ENCODE measurements at regions not wholly inside any gene's neighbourhood (a gene's known extent, or its start where the extent isn't known, plus 50 kb on each side); places are given as distances from the start of the nearest gene placed in this dataset.

GRCh38 chr3:59605944-59606534, 556.2 kb upstream of the CFAP20DC start:
- peak; percentile 47 for ATAC-seq

GRCh38 chr3:59605318-59605717, 555.5 kb upstream of the CFAP20DC start:
- intact Hi-C loops (cut with DNase I): loop anchor here (10.0 kb wide), 1 partner anchor 249 kb away; no protein-coding TSS in a partner anchor
- no peak for ATAC-seq
- no peak for DNase-seq (ENCODE audit: missing footprints)

More at GRCh38 chr3:59605944-59606534, 556.2 kb upstream of the CFAP20DC start:
- DNase-seq (ENCODE audit: missing footprints): no peak
- intact Hi-C loops (cut with DNase I): loop anchor here (2.0 to 10.0 kb wide), 2 partner anchors 31 to 249 kb away; no protein-coding TSS in a partner anchor

GRCh38 chr3:59601486-59601885, 551.7 kb upstream of the CFAP20DC start:
- ATAC-seq: no peak
- intact Hi-C loops (cut with DNase I): loop anchor here (10.0 kb wide), 1 partner anchor 253 kb away; no protein-coding TSS in a partner anchor
- DNase-seq (ENCODE audit: missing footprints): no peak

GRCh38 chr3:59600631-59601030, 550.8 kb upstream of the CFAP20DC start:
- ATAC-seq (no peak), DNase-seq (ENCODE audit: missing footprints) (no peak)
- intact Hi-C loops (cut with DNase I): loop anchor here (10.0 kb wide), 1 partner anchor 254 kb away; no protein-coding TSS in a partner anchor

- intact Hi-C loops (cut with DNase I): no loop called here
- DNase-seq (ENCODE audit: missing footprints) (no peak), ATAC-seq (no peak)
Measured at GRCh38 chr3:59596741-59597140, 546.9 kb upstream of the CFAP20DC start.

DNA sequence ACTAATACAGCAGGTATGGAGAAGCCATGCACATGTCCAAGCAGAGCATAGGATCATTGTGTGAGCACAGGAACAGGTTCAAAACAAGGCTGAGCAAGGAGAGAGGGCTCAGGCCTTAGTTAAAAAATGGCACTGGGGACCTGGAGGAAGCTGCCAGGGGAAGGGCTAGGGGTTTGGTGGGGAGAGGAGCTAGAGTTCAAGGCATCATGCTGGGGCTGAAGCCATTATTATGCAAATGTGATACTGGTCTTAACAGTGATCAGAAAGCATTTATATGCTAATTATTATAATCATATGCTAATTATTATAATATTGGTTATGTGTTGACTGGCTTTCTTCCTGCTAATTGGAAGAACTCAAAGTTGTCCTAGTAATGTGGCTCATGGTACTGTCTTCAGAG, 546.0 kb upstream of the CFAP20DC start:
- DNase-seq (ENCODE audit: missing footprints) (no peak), ATAC-seq (no peak)
- intact Hi-C loops (cut with DNase I): no loop called here

- intact Hi-C loops (cut with DNase I): no loop called here
- ATAC-seq: no peak
- no peak for DNase-seq (ENCODE audit: missing footprints)
Measured at GRCh38 chr3:59593380-59593779, 543.6 kb upstream of the CFAP20DC start.

DNA sequence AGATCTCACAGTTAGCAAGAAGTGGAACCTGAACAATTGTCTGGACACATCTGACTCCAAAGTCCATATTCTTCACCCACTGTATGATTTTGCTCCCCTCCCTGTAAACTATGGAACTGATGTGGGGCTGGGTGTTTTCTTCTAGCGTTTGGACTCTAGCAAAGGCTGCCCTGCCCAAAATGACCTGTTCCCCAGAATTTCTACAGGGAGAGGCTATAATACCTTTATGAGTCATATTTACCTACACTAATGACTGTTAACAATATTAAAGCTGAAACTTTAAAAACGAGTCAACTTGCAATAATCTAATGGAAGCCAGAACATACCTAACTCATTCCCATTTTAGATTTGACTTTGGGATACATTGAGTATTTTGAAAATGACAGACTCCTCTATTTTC, 531.2 kb upstream of the CFAP20DC start:
- ATAC-seq (no peak), DNase-seq (ENCODE audit: missing footprints) (no peak)
- intact Hi-C loops (cut with DNase I): no loop called here

DNA sequence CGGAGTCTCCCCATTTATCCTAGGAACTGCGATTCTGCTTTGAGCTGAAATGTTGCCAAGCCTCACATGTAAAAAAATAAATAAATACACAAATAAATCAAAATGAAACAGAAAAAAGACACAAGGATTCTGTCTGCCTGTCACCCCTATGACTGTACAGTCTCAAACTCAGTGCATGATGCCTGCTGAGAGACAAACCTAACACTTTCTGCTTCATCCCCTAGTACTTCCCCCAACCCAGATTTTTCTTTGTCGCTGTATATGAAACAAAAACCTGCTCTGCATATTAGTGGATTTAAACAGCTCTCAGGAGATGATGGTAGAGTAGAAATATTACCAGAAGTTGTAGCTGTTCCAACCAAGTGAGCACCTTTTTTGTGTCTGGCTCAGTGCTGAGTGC, 530.7 kb upstream of the CFAP20DC start:
- intact Hi-C loops (cut with DNase I): no loop called here
- ATAC-seq: no peak
- no peak for DNase-seq (ENCODE audit: missing footprints)

- no peak for DNase-seq (ENCODE audit: missing footprints)
- no peak for ATAC-seq
- intact Hi-C loops (cut with DNase I): loop anchor here (5.0 kb wide), 1 partner anchor 234 kb away; no protein-coding TSS in a partner anchor
Measured at GRCh38 chr3:59578129-59578528, 528.3 kb upstream of the CFAP20DC start.

GRCh38 chr3:59576606-59577005, 526.8 kb upstream of the CFAP20DC start:
- ATAC-seq: no peak
- intact Hi-C loops (cut with DNase I): loop anchor here (5.0 kb wide), 1 partner anchor 236 kb away; no protein-coding TSS in a partner anchor
- no peak for DNase-seq (ENCODE audit: missing footprints)

GRCh38 chr3:59575113-59576001, 525.5 kb upstream of the CFAP20DC start:
- peak; percentile 60 for ATAC-seq
- DNase-seq (ENCODE audit: missing footprints): peak; percentile 89
- intact Hi-C loops (cut with DNase I): loop anchor here (1.0 to 5.0 kb wide), 4 partner anchors 31 to 363 kb away; no protein-coding TSS in a partner anchor

DNA sequence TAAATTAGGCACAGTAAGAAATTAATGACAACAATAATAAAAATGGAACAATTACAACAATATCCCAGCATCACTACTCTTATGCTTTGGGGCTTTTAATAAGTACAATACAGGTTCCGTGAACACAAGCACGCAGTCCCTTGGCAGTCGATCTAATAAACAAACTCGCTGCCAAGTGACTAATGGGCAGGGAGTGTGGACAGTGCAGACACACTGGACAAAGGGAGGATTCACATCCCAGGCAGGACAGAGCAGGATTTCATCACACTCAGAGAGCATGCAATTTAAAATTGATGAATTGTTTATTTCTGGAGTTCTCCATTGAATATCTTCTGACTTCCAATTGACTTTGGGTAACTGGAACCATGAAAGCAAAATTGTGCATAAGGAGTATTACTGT, 524.1 kb upstream of the CFAP20DC start:
- peak; percentile 74 for ATAC-seq
- no peak for DNase-seq (ENCODE audit: missing footprints)
- intact Hi-C loops (cut with DNase I): loop anchor here (2.0 to 5.0 kb wide), 2 partner anchors 33 to 262 kb away; no protein-coding TSS in a partner anchor

DNA sequence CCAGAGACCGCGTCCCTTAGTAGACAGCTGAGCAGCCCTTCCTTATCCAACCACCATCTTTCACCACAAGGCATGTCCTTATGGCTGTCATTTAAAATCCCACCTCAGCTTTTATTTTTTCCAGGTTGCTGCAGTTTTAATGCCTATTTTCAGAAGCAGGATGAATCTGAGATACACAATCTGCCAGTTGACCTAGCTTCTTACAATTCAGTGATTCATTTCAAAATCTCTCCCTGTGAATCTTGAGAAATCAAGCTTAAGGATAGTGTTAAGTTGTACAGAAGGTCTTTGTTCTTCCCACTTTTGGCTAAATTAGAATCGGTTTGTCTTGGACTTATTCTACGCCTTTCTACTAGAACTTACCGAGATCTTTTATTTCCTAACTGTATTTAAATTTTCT, 522.3 kb upstream of the CFAP20DC start:
- no peak for ATAC-seq
- intact Hi-C loops (cut with DNase I): loop anchor here (5.0 kb wide), 1 partner anchor 260 kb away; no protein-coding TSS in a partner anchor
- DNase-seq (ENCODE audit: missing footprints): no peak

GRCh38 chr3:59570806-59571205, 521.0 kb upstream of the CFAP20DC start:
- no peak for DNase-seq (ENCODE audit: missing footprints)
- intact Hi-C loops (cut with DNase I): loop anchor here (5.0 kb wide), 1 partner anchor 259 kb away; no protein-coding TSS in a partner anchor
- no peak for ATAC-seq

GRCh38 chr3:59567661-59568060, 517.8 kb upstream of the CFAP20DC start:
- ATAC-seq: no peak
- no peak for DNase-seq (ENCODE audit: missing footprints)
- intact Hi-C loops (cut with DNase I): no loop called here

- ATAC-seq (no peak), DNase-seq (ENCODE audit: missing footprints) (no peak)
- intact Hi-C loops (cut with DNase I): no loop called here
Measured at GRCh38 chr3:59566481-59566975, 516.7 kb upstream of the CFAP20DC start.

DNA sequence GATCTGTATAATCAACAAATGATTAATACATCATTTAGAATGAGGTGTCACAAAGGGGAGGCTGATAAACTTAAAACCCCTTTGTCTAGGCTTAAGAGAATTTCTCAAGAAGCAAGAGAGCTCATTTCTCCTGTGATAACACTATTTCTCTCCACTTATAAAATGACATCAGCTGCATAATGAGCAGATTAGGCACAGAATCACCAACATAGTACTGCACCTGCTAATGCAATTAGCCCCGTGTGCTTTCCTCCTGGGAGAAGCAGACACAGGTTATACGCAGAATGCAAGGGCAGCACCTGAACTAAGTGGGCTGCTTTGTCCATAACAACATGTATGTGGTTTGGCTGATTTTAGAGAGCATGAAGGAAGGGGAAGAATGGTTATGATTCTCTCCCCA, 515.3 kb upstream of the CFAP20DC start:
- intact Hi-C loops (cut with DNase I): no loop called here
- ATAC-seq (no peak), DNase-seq (ENCODE audit: missing footprints) (no peak)

DNA sequence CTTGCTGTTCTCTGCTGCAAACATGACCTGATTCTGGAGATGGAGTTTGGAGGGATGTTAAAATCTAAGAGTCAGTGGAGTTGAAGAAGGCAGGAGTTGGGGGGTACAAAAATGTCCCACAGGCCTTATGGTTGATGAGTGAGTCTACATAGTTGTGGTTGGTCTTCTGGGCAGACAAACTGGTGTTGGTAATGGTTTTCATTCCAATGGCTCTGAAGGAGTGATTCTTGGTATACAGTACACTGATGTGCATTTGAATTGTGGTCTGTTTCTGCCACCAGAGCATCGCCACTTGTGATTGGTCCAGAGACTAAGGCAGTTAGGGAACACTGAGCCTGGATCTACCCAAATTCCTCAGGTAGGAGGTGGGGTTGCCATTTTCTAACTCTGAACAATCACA, 514.1 kb upstream of the CFAP20DC start:
- no peak for DNase-seq (ENCODE audit: missing footprints)
- intact Hi-C loops (cut with DNase I): no loop called here
- ATAC-seq: no peak

Measured in Right ventricle myocardium inferior (tissue), 1 donor.